Keratinocyte (primary cell): ENCODE measurements at regions not wholly inside any gene's neighbourhood (a gene's known extent, or its start where the extent isn't known, plus 50 kb on each side); places are given as distances from the start of the nearest gene placed in this dataset.

Experiments
- DNase-seq: peaks from one replicate; pipeline ENCODE4 v3.0.0-alpha.2; 2011; ENCODE audit warnings: low read depth, missing footprints, low spot score
- FAIRE-seq: peaks from 2 replicates; lab custom pipeline; 2011; peaks lifted over from hg19 to GRCh38; lab: Jason Lieb, UNC
- H2AFZ ChIP-seq: 2 replicates; pipeline ENCODE4 v1.6.0; 2012; ENCODE audit warnings: low read length, control low read depth, inconsistent platforms; ENCODE audit not compliant: control insufficient read depth
- H3K27ac ChIP-seq: 2 replicates; pipeline ENCODE4 v1.5.1; 2011; ENCODE audit warnings: low read length; ENCODE audit not compliant: control insufficient read depth, insufficient read depth
- H3K27me3 ChIP-seq: 3 replicates; pipeline ENCODE4 v1.6.0; 2011; ENCODE audit warnings: low read length; ENCODE audit not compliant: control insufficient read depth, insufficient read depth; ENCODE audit errors: extremely low read depth
- H3K36me3 ChIP-seq, 2 experiments: 2 replicates in 1 of 2; 3 replicates in 1 of 2; pipeline ENCODE4 v1.5.1; 2011; ENCODE audit warnings: low read length in 2 of 2, mild to moderate bottlenecking in 1 of 2; ENCODE audit not compliant: control insufficient read depth in 2 of 2, insufficient read depth in 2 of 2; ENCODE audit errors: extremely low read depth in 1 of 2
- H3K4me1 ChIP-seq: 3 replicates; pipeline ENCODE4 v1.5.1; 2011; ENCODE audit warnings: low read length; ENCODE audit not compliant: control insufficient read depth, insufficient read depth; ENCODE audit errors: extremely low read depth
- H3K4me2 ChIP-seq: 3 replicates; pipeline ENCODE4 v1.6.0; 2011; ENCODE audit warnings: low read depth, low read length; ENCODE audit not compliant: control insufficient read depth, insufficient read depth; ENCODE audit errors: extremely low read depth
- H3K4me3 ChIP-seq, 3 experiments: fragments of 200-600 bp in 1 of 3; sonication (generic) in 1 of 3; 2 replicates in 2 of 3; 3 replicates in 1 of 3; pipeline ENCODE4 v1.5.1; 2011 to 2016; ENCODE audit warnings: low read length in 3 of 3, mild to moderate bottlenecking in 3 of 3, control low read depth in 2 of 3, inconsistent platforms in 1 of 3, low read depth in 1 of 3, mixed read lengths in 1 of 3, mixed run types in 1 of 3, moderate library complexity in 1 of 3; ENCODE audit not compliant: control insufficient read depth in 2 of 3, insufficient read depth in 2 of 3; ENCODE audit errors: extremely low read depth in 1 of 3
- H3K79me2 ChIP-seq: 2 replicates; pipeline ENCODE4 v1.6.0; 2012; ENCODE audit warnings: low read length; ENCODE audit not compliant: control insufficient read depth, insufficient read depth
- H3K9ac ChIP-seq: 3 replicates; pipeline ENCODE4 v1.6.0; 2011; ENCODE audit warnings: low read length; ENCODE audit not compliant: control insufficient read depth, insufficient read depth; ENCODE audit errors: extremely low read depth
- H3K9me1 ChIP-seq: 3 replicates; pipeline ENCODE4 v1.6.0; 2011; ENCODE audit warnings: low read length; ENCODE audit not compliant: control insufficient read depth, insufficient read depth; ENCODE audit errors: extremely low read depth
- H3K9me3 ChIP-seq: 2 replicates; pipeline ENCODE4 v1.5.1; 2012; ENCODE audit warnings: low read depth, low read length; ENCODE audit not compliant: control insufficient read depth
- H4K20me1 ChIP-seq: 3 replicates; pipeline ENCODE4 v1.6.0; 2011; ENCODE audit warnings: low read length; ENCODE audit not compliant: control insufficient read depth, insufficient read depth; ENCODE audit errors: extremely low read depth
- CTCF ChIP-seq, 3 experiments: IDR thresholded peaks in 1 of 3; conservative IDR thresholded peaks in 1 of 3; optimal IDR thresholded peaks in 1 of 3; 2 replicates in 2 of 3; 3 replicates in 1 of 3; pipeline versions ENCODE3 to v1.5.1; 2011; ENCODE audit warnings: low read length in 3 of 3, mild to moderate bottlenecking in 3 of 3, moderate library complexity in 2 of 3, control low read depth in 1 of 3, inconsistent platforms in 1 of 3; ENCODE audit not compliant: insufficient read depth in 2 of 3; ENCODE audit errors: extremely low read depth in 1 of 3
- EZH2 ChIP-seq: IDR thresholded peaks from one replicate; pipeline ENCODE4 v1.6.1; 2012; ENCODE audit warnings: inconsistent platforms, mild to moderate bottlenecking, low read length, moderate library complexity
- dilution Hi-C: fragments of 300-500 bp; cut with MboI; formaldehyde crosslinking; loops from one replicate; pipeline ENCODE4 v1.7.0; 2020; ENCODE audit warnings: low sequenced_read_pairs; ENCODE audit not compliant: extremely low pct_ligation_motif_present

DNA sequence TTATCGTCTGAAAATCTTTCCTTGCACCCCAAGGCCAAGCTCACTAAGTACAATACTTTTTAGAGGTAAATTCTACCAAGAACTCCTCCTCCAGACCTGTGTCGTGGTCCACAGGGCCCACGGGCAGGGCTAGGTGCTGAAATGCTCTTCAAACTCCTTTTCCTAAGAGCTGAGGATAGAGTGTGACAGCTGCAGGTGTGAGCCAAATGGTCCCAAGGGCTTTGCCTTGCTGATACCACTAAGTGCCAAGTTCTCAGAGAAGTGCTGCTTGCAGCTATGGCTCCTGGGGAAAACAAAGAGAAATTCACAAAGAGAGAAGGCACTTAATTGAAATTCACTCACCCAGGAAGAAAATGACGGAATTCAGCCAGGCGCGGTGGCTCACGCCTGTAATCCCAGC is 868.9 kb upstream of the AUTS2 start:
- dilution Hi-C loops: no loop called here
- H3K4me3 ChIP-seq: no peak overlapping the region
- DNase-seq: no peak
- H4K20me1 ChIP-seq: no peaks in the 10 kb centered on the region
- H3K27ac ChIP-seq: no peak overlapping the region
- no peak for TF ChIP-seq EZH2
- TF ChIP-seq CTCF (optimal IDR thresholded peaks at IDR 0.05 in 1 of 3, IDR thresholded peaks at IDR 0.05 in 1 of 3, conservative IDR thresholded peaks at IDR 0.05 in 1 of 3; ENCODE audit: extremely low read depth in 1 of 3, insufficient read depth in 2 of 3, low read length in 3 of 3): no peak
- H3K4me2 ChIP-seq: no peak overlapping the region
- no peaks in the 10 kb centered on the region for H3K9me3 ChIP-seq
- H3K9ac ChIP-seq: no peak overlapping the region
- FAIRE-seq: no peak
- H3K36me3 ChIP-seq: no peaks in the 10 kb centered on the region
- H2AFZ ChIP-seq: no peak overlapping the region
- no peaks in the 10 kb centered on the region for H3K79me2 ChIP-seq
- no peaks in the 10 kb centered on the region for H3K4me1 ChIP-seq
- no peaks in the 10 kb centered on the region for H3K9me1 ChIP-seq
- H3K27me3 ChIP-seq: no peaks in the 10 kb centered on the region

- H3K79me2 ChIP-seq: no peaks in the 10 kb centered on the region
- TF ChIP-seq CTCF (optimal IDR thresholded peaks at IDR 0.05 in 1 of 3, IDR thresholded peaks at IDR 0.05 in 1 of 3, conservative IDR thresholded peaks at IDR 0.05 in 1 of 3; ENCODE audit: extremely low read depth in 1 of 3, insufficient read depth in 2 of 3, low read length in 3 of 3): no peak
- dilution Hi-C loops: no loop called here
- DNase-seq: no peak
- no peaks in the 10 kb centered on the region for H3K9me3 ChIP-seq
- H3K27me3 ChIP-seq: no peaks in the 10 kb centered on the region
- FAIRE-seq: no peak
- no peaks in the 10 kb centered on the region for H3K9me1 ChIP-seq
- H3K4me1 ChIP-seq: no peaks in the 10 kb centered on the region
- H3K9ac ChIP-seq: no peak overlapping the region
- no peaks in the 10 kb centered on the region for H4K20me1 ChIP-seq
- no peak overlapping the region for H3K4me3 ChIP-seq
- H3K27ac ChIP-seq: no peak overlapping the region
- no peak overlapping the region for H2AFZ ChIP-seq
- no peak overlapping the region for H3K4me2 ChIP-seq
- no peaks in the 10 kb centered on the region for H3K36me3 ChIP-seq
These were observed 868.1 kb upstream of the AUTS2 start for GRCh38 chr7:68730194-68730593.
